ENCODE measurements at regions not wholly inside any gene's neighbourhood (a gene's known extent, or its start where the extent isn't known, plus 50 kb on each side); places are given as distances from the start of the nearest gene placed in this dataset.
"Not testable (repeated sequence)": the region's sequence is repeated elsewhere in the genome, so short reads cannot be mapped to it uniquely, and the experiment has no call there.

- intact Hi-C loops (cut with DNase I): no loop called here
- H3K9me3 ChIP-seq: no peaks in the 10 kb centered on the region
- H3K27ac ChIP-seq: no peak overlapping the region
- H3K4me1 ChIP-seq (replicated peaks): no peaks in the 10 kb centered on the region
- no peak for DNase-seq (ENCODE audit: low spot score)
- no peaks in the 10 kb centered on the region for H3K27me3 ChIP-seq (replicated peaks; ENCODE audit: insufficient read depth)
- 100% methylated on average over 1 of the region's 1 CpG for WGBS
- H3K36me3 ChIP-seq: peaks cover 0 to 3% of the 10 kb centered on the region in 2 donors
- TF ChIP-seq POLR2A (IDR thresholded peaks at IDR 0.05) (no peak), CTCF (IDR thresholded peaks at IDR 0.05) (no peak), POLR2AphosphoS5 (IDR thresholded peaks at IDR 0.05) (no peak)
- no peak overlapping the region for H3K4me3 ChIP-seq
These were observed 148.6 kb downstream of the MAIP1 start for GRCh38 chr2:200104015-200104414.

GRCh38 chr2:200107514-200108217 is 152.3 kb downstream of the MAIP1 start:
- DNase-seq (ENCODE audit: low spot score): no peak
- no peak overlapping the region for H3K27ac ChIP-seq
- H3K4me1 ChIP-seq (replicated peaks): no peaks in the 10 kb centered on the region
- TF ChIP-seq POLR2AphosphoS5 (IDR thresholded peaks at IDR 0.05) (no peak), POLR2A (IDR thresholded peaks at IDR 0.05) (no peak), CTCF (IDR thresholded peaks at IDR 0.05) (no peak)
- no peaks in the 10 kb centered on the region for H3K36me3 ChIP-seq
- H3K9me3 ChIP-seq: no peaks in the 10 kb centered on the region
- no peaks in the 10 kb centered on the region for H3K27me3 ChIP-seq (replicated peaks; ENCODE audit: insufficient read depth)
- WGBS: 93% methylated on average over 6 of the region's 6 CpGs
- intact Hi-C loops (cut with DNase I): no loop called here
- H3K4me3 ChIP-seq: no peak overlapping the region

GRCh38 chr2:200109421-200109820 is 154.0 kb downstream of the MAIP1 start:
- 66% methylated on average over 3 of the region's 3 CpGs for WGBS
- intact Hi-C loops (cut with DNase I): no loop called here
- TF ChIP-seq CTCF (IDR thresholded peaks at IDR 0.05) (no peak), POLR2A (IDR thresholded peaks at IDR 0.05) (no peak), POLR2AphosphoS5 (IDR thresholded peaks at IDR 0.05) (no peak)
- H3K36me3 ChIP-seq: no peaks in the 10 kb centered on the region
- no peak for DNase-seq (ENCODE audit: low spot score)
- no peak overlapping the region for H3K4me3 ChIP-seq
- no peaks in the 10 kb centered on the region for H3K9me3 ChIP-seq
- no peak overlapping the region for H3K27ac ChIP-seq
- H3K4me1 ChIP-seq (replicated peaks): no peaks in the 10 kb centered on the region
- no peaks in the 10 kb centered on the region for H3K27me3 ChIP-seq (replicated peaks; ENCODE audit: insufficient read depth)

- H3K9me3 ChIP-seq: no peaks in the 10 kb centered on the region
- H3K27ac ChIP-seq: no peak overlapping the region
- H3K36me3 ChIP-seq: no peaks in the 10 kb centered on the region
- no peak for DNase-seq (ENCODE audit: low spot score)
- intact Hi-C loops (cut with DNase I): no loop called here
- TF ChIP-seq POLR2AphosphoS5 (IDR thresholded peaks at IDR 0.05): no peak
- no peak for TF ChIP-seq POLR2A (IDR thresholded peaks at IDR 0.05)
- no peaks in the 10 kb centered on the region for H3K27me3 ChIP-seq (replicated peaks; ENCODE audit: insufficient read depth)
- H3K4me3 ChIP-seq: no peak overlapping the region
- no peaks in the 10 kb centered on the region for H3K4me1 ChIP-seq (replicated peaks)
These were observed 155.0 kb downstream of the MAIP1 start for GRCh38 chr2:200110381-200110780.

GRCh38 chr2:200113016-200113799 is 157.8 kb downstream of the MAIP1 start:
- WGBS: 59% methylated on average over 8 of the region's 8 CpGs
- H3K9me3 ChIP-seq; H3K27ac ChIP-seq; H3K27me3 ChIP-seq (replicated peaks; ENCODE audit: insufficient read depth); H3K36me3 ChIP-seq; H3K4me1 ChIP-seq (replicated peaks); intact Hi-C loops (cut with DNase I); DNase-seq (ENCODE audit: low spot score); H3K4me3 ChIP-seq: not testable (repeated sequence)

GRCh38 chr2:200119236-200119635 is 163.9 kb downstream of the MAIP1 start:
- WGBS: 90% methylated on average over 2 of the region's 2 CpGs
- no peak for DNase-seq (ENCODE audit: low spot score)
- TF ChIP-seq POLR2AphosphoS5 (IDR thresholded peaks at IDR 0.05) (no peak), CTCF (IDR thresholded peaks at IDR 0.05) (no peak), POLR2A (IDR thresholded peaks at IDR 0.05) (no peak)
- Histone ChIP-seq H3K36me3 (no peaks in the 10 kb centered on the region), H3K9me3 (no peaks in the 10 kb centered on the region), H3K27ac (no peak overlapping the region), H3K4me3 (no peak overlapping the region), H3K4me1 (replicated peaks) (no peaks in the 10 kb centered on the region), H3K27me3 (replicated peaks; ENCODE audit: insufficient read depth) (no peaks in the 10 kb centered on the region)
- intact Hi-C loops (cut with DNase I): no loop called here
